H1 (cell line): ENCODE measurements at regions not wholly inside any gene's neighbourhood (a gene's known extent, or its start where the extent isn't known, plus 50 kb on each side); places are given as distances from the start of the nearest gene placed in this dataset.

Experiments used
- POLR2AphosphoS5 ChIP-seq: IDR thresholded peaks from 2 replicates; pipeline ENCODE4 v1.6.1; 2011; ENCODE audit warnings: low read depth, low read length
- ZNF274 ChIP-seq: IDR thresholded peaks from 2 replicates; pipeline ENCODE4 v1.7.0; 2012; ENCODE audit warnings: low read length, borderline replicate concordance; ENCODE audit errors: extremely low read depth
- TF ChIP-seq, protein P1 (sequence below), 3 experiments: IDR thresholded peaks; 1 replicate in 2 of 3; 2 replicates in 1 of 3; pipeline versions ENCODE4 v1.5.1 to v1.6.1; 2011; ENCODE audit warnings: low read length in 3 of 3, mild to moderate bottlenecking in 3 of 3, inconsistent platforms in 2 of 3, low read depth in 1 of 3, moderate library complexity in 1 of 3; ENCODE audit not compliant: insufficient read depth in 1 of 3; ENCODE audit errors: control extremely low read depth in 1 of 3

DNA sequence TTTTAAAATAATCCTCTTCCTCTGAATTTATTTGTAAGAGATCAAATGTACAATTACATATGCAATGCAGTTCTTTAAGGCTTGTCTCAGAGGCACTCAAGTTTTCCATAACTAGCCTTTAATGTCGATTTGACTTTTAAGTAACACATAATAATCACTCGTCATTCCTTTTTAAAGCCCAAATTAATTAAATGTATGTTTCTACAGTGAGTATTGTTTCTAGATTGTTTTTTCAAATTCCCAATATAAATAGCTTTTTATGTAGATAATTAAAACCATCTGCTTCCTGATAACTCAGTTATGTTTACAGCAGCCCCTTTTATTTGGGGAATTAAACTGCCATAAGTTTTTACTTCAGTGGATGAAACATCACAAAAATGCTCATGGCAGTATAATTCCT, 185.1 kb downstream of the ETNK1 start:
- TF ChIP-seq ZNF274, result no peak
- TF ChIP-seq, protein P1, sequence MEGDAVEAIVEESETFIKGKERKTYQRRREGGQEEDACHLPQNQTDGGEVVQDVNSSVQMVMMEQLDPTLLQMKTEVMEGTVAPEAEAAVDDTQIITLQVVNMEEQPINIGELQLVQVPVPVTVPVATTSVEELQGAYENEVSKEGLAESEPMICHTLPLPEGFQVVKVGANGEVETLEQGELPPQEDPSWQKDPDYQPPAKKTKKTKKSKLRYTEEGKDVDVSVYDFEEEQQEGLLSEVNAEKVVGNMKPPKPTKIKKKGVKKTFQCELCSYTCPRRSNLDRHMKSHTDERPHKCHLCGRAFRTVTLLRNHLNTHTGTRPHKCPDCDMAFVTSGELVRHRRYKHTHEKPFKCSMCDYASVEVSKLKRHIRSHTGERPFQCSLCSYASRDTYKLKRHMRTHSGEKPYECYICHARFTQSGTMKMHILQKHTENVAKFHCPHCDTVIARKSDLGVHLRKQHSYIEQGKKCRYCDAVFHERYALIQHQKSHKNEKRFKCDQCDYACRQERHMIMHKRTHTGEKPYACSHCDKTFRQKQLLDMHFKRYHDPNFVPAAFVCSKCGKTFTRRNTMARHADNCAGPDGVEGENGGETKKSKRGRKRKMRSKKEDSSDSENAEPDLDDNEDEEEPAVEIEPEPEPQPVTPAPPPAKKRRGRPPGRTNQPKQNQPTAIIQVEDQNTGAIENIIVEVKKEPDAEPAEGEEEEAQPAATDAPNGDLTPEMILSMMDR (IDR thresholded peaks at IDR 0.05; ENCODE audit: control extremely low read depth in 1 of 3, insufficient read depth in 1 of 3, low read depth in 1 of 3, low read length in 3 of 3), result no peak
- TF ChIP-seq POLR2AphosphoS5, result no peak
